H1 (cell line): ENCODE measurements at regions not wholly inside any gene's neighbourhood (a gene's known extent, or its start where the extent isn't known, plus 50 kb on each side); places are given as distances from the start of the nearest gene placed in this dataset.

Experiments
- CTCF ChIA-PET: fragments of 300-600 bp; sonication (Branson Sonifier 250); formaldehyde crosslinking; loops from one replicate; lab custom pipeline; 2021; ENCODE audit not compliant: partially characterized antibody; lab: Charles Lee
- POLR2A ChIA-PET: fragments of 300-600 bp; sonication (Branson Sonifier 250); formaldehyde crosslinking; loops from one replicate; lab custom pipeline; 2021; ENCODE audit warnings: inconsistent platforms; ENCODE audit not compliant: partially characterized antibody; lab: Charles Lee
- DNase-seq, 2 experiments: peaks; one replicate each; pipeline versions ENCODE4 v3.0.0 to v3.0.0-alpha.2; 2010 to 2022; ENCODE audit warnings: low spot score in 2 of 2, low read depth in 1 of 2, mixed read lengths in 1 of 2
- FAIRE-seq: peaks from 2 replicates; lab custom pipeline; 2011; peaks lifted over from hg19 to GRCh38; lab: Jason Lieb, UNC
- H2AFZ ChIP-seq: 2 replicates; pipeline ENCODE4 v1.8.1; 2012; ENCODE audit warnings: low read length, inconsistent platforms
- H2AK5ac ChIP-seq: 2 replicates; pipeline ENCODE4 v1.6.1; 2013; ENCODE audit warnings: low read depth, low read length
- H2BK120ac ChIP-seq: replicated peaks from 2 replicates; pipeline ENCODE3; 2013; ENCODE audit warnings: low read depth, low read length, inconsistent platforms
- H2BK12ac ChIP-seq: 2 replicates; pipeline ENCODE4 v1.6.1; 2013; ENCODE audit warnings: low read depth, low read length
- H2BK15ac ChIP-seq: 2 replicates; pipeline ENCODE4 v1.6.1; 2013; ENCODE audit warnings: low read length
- H2BK20ac ChIP-seq: 2 replicates; pipeline ENCODE4 v1.6.1; 2013; ENCODE audit warnings: low read length
- H2BK5ac ChIP-seq: 2 replicates; pipeline ENCODE4 v1.6.1; 2013; ENCODE audit warnings: low read depth, low read length
- H3K14ac ChIP-seq: 2 replicates; pipeline ENCODE4 v1.6.1; 2013; ENCODE audit warnings: inconsistent platforms; ENCODE audit not compliant: insufficient read length
- H3K18ac ChIP-seq: 2 replicates; pipeline ENCODE4 v1.6.1; 2013; ENCODE audit warnings: low read length; ENCODE audit errors: extremely low read depth
- H3K23ac ChIP-seq: 2 replicates; pipeline ENCODE4 v1.6.1; 2013; ENCODE audit warnings: inconsistent platforms; ENCODE audit not compliant: insufficient read length
- H3K23me2 ChIP-seq: 2 replicates; pipeline ENCODE4 v1.6.1; 2013; ENCODE audit warnings: low read depth, low read length
- H3K27ac ChIP-seq: 2 replicates; pipeline ENCODE4 v1.6.1; 2011; ENCODE audit warnings: low read depth, low read length, inconsistent platforms
- H3K27me3 ChIP-seq, 4 experiments: replicated peaks in 1 of 4; 1 replicate in 1 of 4; 2 replicates in 3 of 4; pipeline versions ENCODE4 v1.6.1 to v1.8.1; 2011 to 2013; ENCODE audit warnings: low read length in 3 of 4, mild to moderate bottlenecking in 3 of 4, inconsistent platforms in 2 of 4, mixed read lengths in 2 of 4, moderate library complexity in 1 of 4; ENCODE audit not compliant: control insufficient read depth in 3 of 4, insufficient read depth in 3 of 4; ENCODE audit errors: extremely low read depth in 1 of 4
- H3K36me3 ChIP-seq, 4 experiments: 2 replicates each; pipeline versions ENCODE4 v1.6.1 to v1.8.1; 2011 to 2013; ENCODE audit warnings: mild to moderate bottlenecking in 4 of 4, low read length in 3 of 4, moderate library complexity in 2 of 4, control low read depth in 1 of 4, inconsistent platforms in 1 of 4; ENCODE audit not compliant: insufficient read depth in 4 of 4, control insufficient read depth in 2 of 4
- H3K4ac ChIP-seq: replicated peaks from 2 replicates; pipeline ENCODE3; 2013; ENCODE audit warnings: low read length, low read depth, mixed read lengths, inconsistent platforms; ENCODE audit not compliant: insufficient read length
- H3K4me1 ChIP-seq, 4 experiments: replicated peaks in 1 of 4; 1 replicate in 1 of 4; 2 replicates in 3 of 4; pipeline versions ENCODE4 v1.6.1 to v1.8.1; 2011 to 2013; ENCODE audit warnings: low read length in 3 of 4, inconsistent platforms in 2 of 4, mixed read lengths in 1 of 4; ENCODE audit not compliant: insufficient read depth in 4 of 4, control insufficient read depth in 3 of 4
- H3K4me2 ChIP-seq, 2 experiments: 2 replicates each; pipeline versions ENCODE4 v1.6.1 to v1.8.1; 2011 to 2013; ENCODE audit warnings: low read depth in 2 of 2, low read length in 2 of 2, control low read depth in 1 of 2, inconsistent platforms in 1 of 2, mild to moderate bottlenecking in 1 of 2; ENCODE audit not compliant: insufficient read depth in 1 of 2
- H3K4me3 ChIP-seq, 4 experiments: fragments of 200-600, 300-600 bp in 1 of 4; sonication (generic), shearing (Covaris generic), sonication (Bioruptor Twin) in 1 of 4; 2 replicates each; pipeline versions ENCODE4 v1.5.1 to v1.8.1; 2011 to 2016; ENCODE audit warnings: low read length in 4 of 4, low read depth in 3 of 4, control low read depth in 2 of 4, inconsistent platforms in 2 of 4, mild to moderate bottlenecking in 2 of 4, mixed read lengths in 1 of 4, moderate library complexity in 1 of 4; ENCODE audit not compliant: insufficient read depth in 2 of 4; ENCODE audit errors: extremely low read depth in 1 of 4
- H3K56ac ChIP-seq: replicated peaks from 2 replicates; pipeline ENCODE3; 2013; ENCODE audit warnings: low read depth, mild to moderate bottlenecking, mixed read lengths, low read length, inconsistent platforms; ENCODE audit not compliant: insufficient read length
- H3K79me1 ChIP-seq: 2 replicates; pipeline ENCODE4 v1.6.1; 2013; ENCODE audit warnings: low read depth, low read length, control low read depth
- H3K79me2 ChIP-seq, 2 experiments: 2 replicates each; pipeline versions ENCODE4 v1.6.1 to v1.8.1; 2012 to 2013; ENCODE audit warnings: low read length in 2 of 2, mild to moderate bottlenecking in 2 of 2, inconsistent platforms in 1 of 2; ENCODE audit not compliant: insufficient read depth in 2 of 2, control insufficient read depth in 1 of 2
- H3K9ac ChIP-seq, 4 experiments: replicated peaks in 1 of 4; 1 replicate in 1 of 4; 2 replicates in 3 of 4; pipeline versions ENCODE4 v1.6.1 to v1.8.1; 2011 to 2013; ENCODE audit warnings: low read depth in 3 of 4, low read length in 3 of 4, control low read depth in 2 of 4, mild to moderate bottlenecking in 2 of 4, moderate library complexity in 2 of 4, inconsistent platforms in 1 of 4; ENCODE audit errors: extremely low read depth in 1 of 4
- H3K9me3 ChIP-seq, 2 experiments: 2 replicates each; pipeline versions ENCODE4 v1.6.1 to v1.8.1; 2012 to 2013; ENCODE audit warnings: mild to moderate bottlenecking in 2 of 2, moderate library complexity in 2 of 2, control low read depth in 1 of 2, inconsistent platforms in 1 of 2, low read depth in 1 of 2, low read length in 1 of 2, mixed read lengths in 1 of 2; ENCODE audit not compliant: insufficient read depth in 2 of 2
- H4K20me1 ChIP-seq, 2 experiments: replicated peaks in 1 of 2; 2 replicates each; pipeline versions ENCODE3 to v1.8.1; 2011 to 2013; ENCODE audit warnings: inconsistent platforms in 2 of 2, low read length in 2 of 2, mild to moderate bottlenecking in 1 of 2; ENCODE audit not compliant: insufficient read depth in 2 of 2, control insufficient read depth in 1 of 2
- H4K5ac ChIP-seq: 2 replicates; pipeline ENCODE4 v1.6.1; 2013; ENCODE audit warnings: low read length, low read depth, mixed read lengths, inconsistent platforms; ENCODE audit not compliant: insufficient read length
- H4K8ac ChIP-seq: 2 replicates; pipeline ENCODE4 v1.8.0; 2013; ENCODE audit warnings: mild to moderate bottlenecking, moderate library complexity, low read length, inconsistent platforms; ENCODE audit not compliant: insufficient read depth; ENCODE audit errors: extremely low read depth
- H4K91ac ChIP-seq: replicated peaks from 2 replicates; pipeline ENCODE3; 2013; ENCODE audit warnings: low read length, mixed read lengths, inconsistent platforms; ENCODE audit not compliant: insufficient read length
- CBX8 ChIP-seq: fragments of 300-800, 300-1000 bp; sonication (generic); IDR thresholded peaks from 2 replicates; pipeline ENCODE4 v1.7.1; 2016; ENCODE audit warnings: low read depth, low read length, borderline replicate concordance
- CTBP2 ChIP-seq: IDR thresholded peaks from 2 replicates; pipeline ENCODE4 v1.7.0; 2011; ENCODE audit warnings: borderline replicate concordance, mild to moderate bottlenecking, moderate library complexity, mixed read lengths, low read length; ENCODE audit not compliant: insufficient read depth, insufficient read length
- EZH2 ChIP-seq: fragments of 200-600 bp; sonication (generic); IDR thresholded peaks from 2 replicates; pipeline ENCODE4 v1.7.1; 2012; ENCODE audit warnings: low read depth, mild to moderate bottlenecking, moderate library complexity, low read length, inconsistent platforms; ENCODE audit not compliant: severe bottlenecking
- GTF2F1 ChIP-seq: IDR thresholded peaks from 2 replicates; pipeline ENCODE4 v1.6.1; 2012; ENCODE audit warnings: low read depth, low read length, improper control_type of control experiment, borderline replicate concordance
- JUN ChIP-seq: IDR thresholded peaks from 2 replicates; pipeline ENCODE4 v1.6.1; 2011; ENCODE audit warnings: low read depth, mild to moderate bottlenecking, improper control_type of control experiment, low read length
- POLR2A ChIP-seq, 2 experiments: IDR thresholded peaks; 1 replicate in 1 of 2; 2 replicates in 1 of 2; pipeline ENCODE4 v1.6.1; 2011; ENCODE audit warnings: low read depth in 2 of 2, low read length in 2 of 2, mild to moderate bottlenecking in 2 of 2; ENCODE audit errors: control extremely low read depth in 1 of 2
- RAD21 ChIP-seq, 2 experiments: IDR thresholded peaks in 1 of 2; conservative IDR thresholded peaks in 1 of 2; 2 replicates each; pipeline ENCODE4 v1.6.1; 2011; ENCODE audit warnings: low read depth in 2 of 2, low read length in 2 of 2, improper control_type of control experiment in 1 of 2, inconsistent platforms in 1 of 2, mild to moderate bottlenecking in 1 of 2, moderate library complexity in 1 of 2
- RNF2 ChIP-seq: fragments of 200-900, 300-1000 bp; sonication (generic); IDR thresholded peaks from 2 replicates; pipeline ENCODE4 v1.7.1; 2016; ENCODE audit warnings: borderline replicate concordance, low read depth, mild to moderate bottlenecking, antibody characterized with exemption, low read length; ENCODE audit not compliant: poor library complexity, severe bottlenecking; ENCODE audit errors: missing control alignments
- RXRA ChIP-seq: IDR thresholded peaks from 2 replicates; pipeline ENCODE4 v1.6.1; 2011; ENCODE audit warnings: low read depth, mild to moderate bottlenecking, low read length, moderate library complexity; ENCODE audit not compliant: insufficient read depth
- SIN3A ChIP-seq, 2 experiments: IDR thresholded peaks in 1 of 2; conservative IDR thresholded peaks in 1 of 2; 2 replicates each; pipeline ENCODE4 v1.6.1; 2011 to 2012; ENCODE audit warnings: low read length in 2 of 2, improper control_type of control experiment in 1 of 2, low read depth in 1 of 2, mild to moderate bottlenecking in 1 of 2
- SP2 ChIP-seq: IDR thresholded peaks from 2 replicates; pipeline ENCODE4 v1.6.1; 2012; ENCODE audit warnings: mild to moderate bottlenecking, low read length, inconsistent platforms
- WGBS, 2 experiments: shearing (Covaris generic) in 1 of 2; methylation state at CpG; one replicate each; pipeline versions ENCODE4 v1.1.6 to v1.1.7; 2013 to 2015; ENCODE audit warnings: low lambda C conversion rate in 2 of 2, mixed read lengths in 2 of 2, inconsistent platforms in 1 of 2, low coverage in 1 of 2, missing lambda C conversion rate in 1 of 2; ENCODE audit not compliant: insufficient replicate concordance in 2 of 2, insufficient coverage in 1 of 2, insufficient read length in 1 of 2; ENCODE audit errors: extremely low coverage in 1 of 2, missing lambda C conversion rate in 1 of 2; 5-methylcytosine and 5-hydroxymethylcytosine counted together

GRCh38 chr2:83003555-83003954 is 1455.5 kb downstream of the SUCLG1 start:
- Histone ChIP-seq H3K27ac (no peak overlapping the region), H3K9ac (no peak overlapping the region), H3K23me2 (no peaks in the 10 kb centered on the region), H3K14ac (no peak overlapping the region), H4K5ac (no peak overlapping the region), H2BK20ac (no peak overlapping the region), H4K91ac (no peak overlapping the region), H4K20me1 (no peaks in the 10 kb centered on the region), H3K36me3 (no peaks in the 10 kb centered on the region), H2BK15ac (no peak overlapping the region), H3K79me2 (no peaks in the 10 kb centered on the region), H3K4ac (no peak overlapping the region), H3K79me1 (no peaks in the 10 kb centered on the region), H2AK5ac (no peak overlapping the region), H3K9me3 (no peaks in the 10 kb centered on the region), H2BK5ac (no peak overlapping the region), H3K27me3 (no peaks in the 10 kb centered on the region), H2BK12ac (no peak overlapping the region), H3K18ac (no peak overlapping the region), H2BK120ac (no peak overlapping the region), H4K8ac (no peak overlapping the region), H2AFZ (no peak overlapping the region), H3K56ac (no peak overlapping the region), H3K4me2 (no peak overlapping the region), H3K23ac (no peak overlapping the region), H3K4me3 (no peak overlapping the region), H3K4me1 (no peaks in the 10 kb centered on the region)
- ChIA-PET POLR2A (no interaction called here), CTCF (no interaction called here)
- FAIRE-seq, result no peak
- no peak for DNase-seq
- WGBS, 2 experiments, result 88% methylated on average over 2 of the region's 2 CpGs; no CpG with 5 or more reads in 1 of the 2 experiments
- TF ChIP-seq POLR2A (IDR thresholded peaks at IDR 0.05; ENCODE audit: control extremely low read depth in 1 of 2, low read depth in 2 of 2, low read length in 2 of 2) (no peak), RXRA (no peak), RNF2 (no peak), GTF2F1 (no peak), SP2 (no peak), CBX8 (no peak), RAD21 (IDR thresholded peaks at IDR 0.05 in 1 of 2, conservative IDR thresholded peaks at IDR 0.05 in 1 of 2; ENCODE audit: low read depth in 2 of 2, low read length in 2 of 2) (no peak), EZH2 (no peak), CTBP2 (no peak), SIN3A (conservative IDR thresholded peaks at IDR 0.05 in 1 of 2, IDR thresholded peaks at IDR 0.05 in 1 of 2; ENCODE audit: low read depth in 1 of 2, low read length in 2 of 2) (no peak), JUN (no peak)
